ENCODE measurements at regions not wholly inside any gene's neighbourhood (a gene's known extent, or its start where the extent isn't known, plus 50 kb on each side); places are given as distances from the start of the nearest gene placed in this dataset.

DNA sequence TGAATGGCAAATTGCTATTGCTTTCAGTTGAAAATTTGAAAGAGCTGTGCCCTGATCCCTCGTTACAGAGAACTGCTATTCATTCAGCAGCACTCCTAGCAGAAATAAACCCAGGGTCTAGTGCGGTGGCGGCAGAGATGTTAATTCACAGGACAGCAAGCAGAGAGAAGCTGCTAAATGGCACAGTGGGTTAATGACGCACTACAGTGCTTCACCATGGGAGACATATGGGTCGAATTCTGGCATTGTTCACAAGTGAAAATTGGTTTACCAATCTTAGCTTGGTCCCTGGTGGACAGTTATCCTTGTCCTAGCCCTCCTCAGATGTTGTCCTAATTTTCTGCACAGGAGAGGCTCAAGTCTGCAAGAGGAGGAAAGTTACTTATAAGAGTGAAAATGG is 807.4 kb downstream of the TLE1 start:
- no peak for DNase-seq
- H3K27ac ChIP-seq = no peak overlapping the region
- H3K4me1 ChIP-seq = no peaks in the 10 kb centered on the region
- intact Hi-C loops (cut with DNase I; ENCODE audit: low total_unique reads) = loop anchor here (10.0 kb wide), 1 partner anchor 277 kb away; no protein-coding TSS in a partner anchor
- in situ Hi-C loops (cut with MboI; ENCODE audit: low pct_ligation_motif_present in 1 of 4, low pct_unique_long_range_greater_than_20kb in 1 of 4, low sequenced_read_pairs in 3 of 4) = no loop called here
- no peaks in the 10 kb centered on the region for H3K27me3 ChIP-seq
- TF ChIP-seq POLR2AphosphoS5 (IDR thresholded peaks at IDR 0.05) (no peak), CTCF (IDR thresholded peaks at IDR 0.05) (no peak), POLR2A (IDR thresholded peaks at IDR 0.05) (no peak), EP300 (IDR thresholded peaks at IDR 0.05; ENCODE audit: low read depth) (no peak)
- 66 to 80% methylated on average over 5 of the region's 5 CpGs for WGBS, 2 donors (ENCODE audit: low coverage in 1 of 2)
- H3K9me3 ChIP-seq = no peaks in the 10 kb centered on the region
- H3K4me3 ChIP-seq = no peak overlapping the region
- no peaks in the 10 kb centered on the region for H3K36me3 ChIP-seq

GRCh38 chr9:80881320-80881719 is 808.0 kb downstream of the TLE1 start:
- no peaks in the 10 kb centered on the region for H3K4me1 ChIP-seq
- 73 to 79% methylated on average over 6 of the region's 6 CpGs for WGBS, 2 donors (ENCODE audit: low coverage in 1 of 2)
- in situ Hi-C loops (cut with MboI; ENCODE audit: low pct_ligation_motif_present in 1 of 4, low pct_unique_long_range_greater_than_20kb in 1 of 4, low sequenced_read_pairs in 3 of 4) (no loop called here), intact Hi-C loops (cut with DNase I; ENCODE audit: low total_unique reads) (loop anchor here (10.0 kb wide), 1 partner anchor 277 kb away; no protein-coding TSS in a partner anchor)
- no peak overlapping the region for H3K4me3 ChIP-seq
- DNase-seq = no peak
- no peaks in the 10 kb centered on the region for H3K36me3 ChIP-seq
- no peaks in the 10 kb centered on the region for H3K9me3 ChIP-seq
- TF ChIP-seq CTCF (IDR thresholded peaks at IDR 0.05) = no peak
- no peak for TF ChIP-seq EP300 (IDR thresholded peaks at IDR 0.05; ENCODE audit: low read depth)
- no peak for TF ChIP-seq POLR2AphosphoS5 (IDR thresholded peaks at IDR 0.05)
- TF ChIP-seq POLR2A (IDR thresholded peaks at IDR 0.05) = no peak
- H3K27ac ChIP-seq = no peak overlapping the region
- no peaks in the 10 kb centered on the region for H3K27me3 ChIP-seq

GRCh38 chr9:80878556-80878955 is 810.8 kb downstream of the TLE1 start:
- no peak overlapping the region for H3K4me3 ChIP-seq
- no peaks in the 10 kb centered on the region for H3K27me3 ChIP-seq
- in situ Hi-C loops (cut with MboI; ENCODE audit: low pct_ligation_motif_present in 1 of 4, low pct_unique_long_range_greater_than_20kb in 1 of 4, low sequenced_read_pairs in 3 of 4) = no loop called here
- no peaks in the 10 kb centered on the region for H3K36me3 ChIP-seq
- no peak for DNase-seq
- H3K27ac ChIP-seq = no peak overlapping the region
- TF ChIP-seq POLR2AphosphoS5 (IDR thresholded peaks at IDR 0.05) = no peak
- no peak for TF ChIP-seq CTCF (IDR thresholded peaks at IDR 0.05)
- no peak for TF ChIP-seq EP300 (IDR thresholded peaks at IDR 0.05; ENCODE audit: low read depth)
- no peak for TF ChIP-seq POLR2A (IDR thresholded peaks at IDR 0.05)
- 54 to 93% methylated on average over 2 of the region's 2 CpGs for WGBS, 2 donors (ENCODE audit: low coverage in 1 of 2)
- intact Hi-C loops (cut with DNase I; ENCODE audit: low total_unique reads) = no loop called here
- H3K9me3 ChIP-seq = peaks cover 0 to 2% of the 10 kb centered on the region in 2 donors
- no peaks in the 10 kb centered on the region for H3K4me1 ChIP-seq

- no peak for DNase-seq
- in situ Hi-C loops (cut with MboI; ENCODE audit: low pct_ligation_motif_present in 1 of 4, low pct_unique_long_range_greater_than_20kb in 1 of 4, low sequenced_read_pairs in 3 of 4) (no loop called here), intact Hi-C loops (cut with DNase I; ENCODE audit: low total_unique reads) (no loop called here)
- Histone ChIP-seq H3K4me1 (no peaks in the 10 kb centered on the region), H3K27me3 (no peaks in the 10 kb centered on the region), H3K36me3 (no peaks in the 10 kb centered on the region), H3K4me3 (no peak overlapping the region), H3K27ac (no peak overlapping the region), H3K9me3 (peaks cover 0 to 6% of the 10 kb centered on the region in 2 donors)
- TF ChIP-seq EP300 (IDR thresholded peaks at IDR 0.05; ENCODE audit: low read depth) = no peak
- TF ChIP-seq CTCF (IDR thresholded peaks at IDR 0.05) = no peak
- no peak for TF ChIP-seq POLR2AphosphoS5 (IDR thresholded peaks at IDR 0.05)
- TF ChIP-seq POLR2A (IDR thresholded peaks at IDR 0.05) = no peak
- WGBS, 2 donors (ENCODE audit: low coverage in 1 of 2) = 76 to 79% methylated on average over 4 of the region's 4 CpGs
Observed at GRCh38 chr9:80875947-80876346, 813.4 kb downstream of the TLE1 start.

All from transverse colon (tissue), 4 donors.